Fibroblast of pulmonary artery (primary cell): ENCODE measurements at regions not wholly inside any gene's neighbourhood (a gene's known extent, or its start where the extent isn't known, plus 50 kb on each side); places are given as distances from the start of the nearest gene placed in this dataset.

Experiments
- DNase-seq: peaks from one replicate; pipeline ENCODE4 v3.0.0-alpha.2; 2010; ENCODE audit warnings: low read depth
- H3K4me3 ChIP-seq: replicated peaks from 2 replicates; pipeline ENCODE4 v1.5.1; 2011; ENCODE audit warnings: low read depth, mild to moderate bottlenecking, control low read depth, low read length, moderate library complexity
- TF ChIP-seq, protein P1 (sequence below): IDR thresholded peaks from 2 replicates; pipeline ENCODE4 v1.5.1; 2011; ENCODE audit warnings: mild to moderate bottlenecking, control low read depth, low read length, inconsistent platforms; ENCODE audit errors: missing control alignments

DNA sequence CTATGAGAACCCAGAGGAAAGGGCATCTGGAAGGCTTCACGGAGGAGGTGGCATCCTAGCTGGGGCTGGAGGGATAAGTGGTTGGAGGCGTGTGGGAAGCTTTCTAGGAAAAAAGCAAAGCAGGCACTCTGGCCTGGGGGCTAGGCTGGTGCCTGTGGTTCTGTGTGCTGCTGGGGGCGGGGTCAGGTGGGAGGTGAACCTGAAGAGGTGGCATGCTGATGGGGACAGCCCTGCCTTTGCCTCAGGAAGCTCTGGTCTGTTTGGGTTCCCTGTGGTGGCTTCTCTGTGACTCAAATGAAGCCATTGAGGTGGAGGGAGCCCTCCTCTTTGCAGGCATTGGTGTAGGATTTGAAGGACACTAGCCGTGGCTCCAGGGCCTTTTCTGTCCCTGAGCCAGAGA is 221.6 kb upstream of the POU3F1 start:
- no peak for DNase-seq
- no peak overlapping the region for H3K4me3 ChIP-seq
- TF ChIP-seq, protein P1, sequence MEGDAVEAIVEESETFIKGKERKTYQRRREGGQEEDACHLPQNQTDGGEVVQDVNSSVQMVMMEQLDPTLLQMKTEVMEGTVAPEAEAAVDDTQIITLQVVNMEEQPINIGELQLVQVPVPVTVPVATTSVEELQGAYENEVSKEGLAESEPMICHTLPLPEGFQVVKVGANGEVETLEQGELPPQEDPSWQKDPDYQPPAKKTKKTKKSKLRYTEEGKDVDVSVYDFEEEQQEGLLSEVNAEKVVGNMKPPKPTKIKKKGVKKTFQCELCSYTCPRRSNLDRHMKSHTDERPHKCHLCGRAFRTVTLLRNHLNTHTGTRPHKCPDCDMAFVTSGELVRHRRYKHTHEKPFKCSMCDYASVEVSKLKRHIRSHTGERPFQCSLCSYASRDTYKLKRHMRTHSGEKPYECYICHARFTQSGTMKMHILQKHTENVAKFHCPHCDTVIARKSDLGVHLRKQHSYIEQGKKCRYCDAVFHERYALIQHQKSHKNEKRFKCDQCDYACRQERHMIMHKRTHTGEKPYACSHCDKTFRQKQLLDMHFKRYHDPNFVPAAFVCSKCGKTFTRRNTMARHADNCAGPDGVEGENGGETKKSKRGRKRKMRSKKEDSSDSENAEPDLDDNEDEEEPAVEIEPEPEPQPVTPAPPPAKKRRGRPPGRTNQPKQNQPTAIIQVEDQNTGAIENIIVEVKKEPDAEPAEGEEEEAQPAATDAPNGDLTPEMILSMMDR: no peak

GRCh38 chr1:38267037-38268036 is 220.7 kb upstream of the POU3F1 start:
- no peak for DNase-seq
- no peak overlapping the region for H3K4me3 ChIP-seq
- TF ChIP-seq, protein P1: no peak

DNA sequence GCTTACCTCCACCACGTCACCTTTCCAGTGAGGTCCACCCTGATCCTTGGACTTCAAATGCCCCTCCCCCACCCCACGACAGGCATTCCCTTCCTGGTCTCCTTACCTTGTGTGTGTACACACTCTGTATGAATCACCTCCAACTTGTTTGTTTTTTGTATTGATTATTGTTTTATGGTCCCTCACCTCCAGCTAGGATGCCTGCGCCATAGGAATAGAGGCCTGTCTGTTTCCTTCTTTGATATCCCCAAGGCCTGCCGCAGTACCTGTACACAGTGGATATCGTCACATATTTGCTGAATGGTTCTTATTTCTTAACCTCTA is 219.6 kb upstream of the POU3F1 start:
- TF ChIP-seq, protein P1: no peak
- DNase-seq: no peak
- no peak overlapping the region for H3K4me3 ChIP-seq

- TF ChIP-seq, protein P1: no peak
- H3K4me3 ChIP-seq: no peak overlapping the region
- no peak for DNase-seq
These were observed 219.0 kb upstream of the POU3F1 start for GRCh38 chr1:38265293-38266196.

GRCh38 chr1:38263438-38263837 is 216.8 kb upstream of the POU3F1 start:
- H3K4me3 ChIP-seq: no peak overlapping the region
- no peak for DNase-seq
- TF ChIP-seq, protein P1: no peak

- no peak for DNase-seq
- H3K4me3 ChIP-seq: no peak overlapping the region
- TF ChIP-seq, protein P1: no peak
These were observed 215.0 kb upstream of the POU3F1 start for GRCh38 chr1:38261574-38261973.
